A673 (cell line): ENCODE measurements at regions not wholly inside any gene's neighbourhood (a gene's known extent, or its start where the extent isn't known, plus 50 kb on each side); places are given as distances from the start of the nearest gene placed in this dataset.

Experiments used
- CTCF ChIP-seq: fragments of 300-800, 200-600 bp; sonication (generic); conservative IDR thresholded peaks from 2 replicates; pipeline ENCODE4 v1.5.1; 2017; ENCODE audit warnings: low read depth, mild to moderate bottlenecking, antibody characterized with exemption, low read length, moderate library complexity, mixed read lengths
- EZH2 ChIP-seq: fragments of 200-600 bp; sonication (generic); IDR thresholded peaks from 2 replicates; pipeline ENCODE4 v1.6.1; 2017; ENCODE audit warnings: borderline replicate concordance, low read depth, mild to moderate bottlenecking, mixed read lengths, antibody characterized with exemption, low read length; ENCODE audit not compliant: poor library complexity, severe bottlenecking

GRCh38 chr2:109736177-109736827 is 57.8 kb upstream of the RGPD5 start:
- TF ChIP-seq CTCF (peak; percentile 76), EZH2 (no peak)
